ENCODE measurements at regions not wholly inside any gene's neighbourhood (a gene's known extent, or its start where the extent isn't known, plus 50 kb on each side); places are given as distances from the start of the nearest gene placed in this dataset.
"Not testable (repeated sequence)": the region's sequence is repeated elsewhere in the genome, so short reads cannot be mapped to it uniquely, and the experiment has no call there.

DNA sequence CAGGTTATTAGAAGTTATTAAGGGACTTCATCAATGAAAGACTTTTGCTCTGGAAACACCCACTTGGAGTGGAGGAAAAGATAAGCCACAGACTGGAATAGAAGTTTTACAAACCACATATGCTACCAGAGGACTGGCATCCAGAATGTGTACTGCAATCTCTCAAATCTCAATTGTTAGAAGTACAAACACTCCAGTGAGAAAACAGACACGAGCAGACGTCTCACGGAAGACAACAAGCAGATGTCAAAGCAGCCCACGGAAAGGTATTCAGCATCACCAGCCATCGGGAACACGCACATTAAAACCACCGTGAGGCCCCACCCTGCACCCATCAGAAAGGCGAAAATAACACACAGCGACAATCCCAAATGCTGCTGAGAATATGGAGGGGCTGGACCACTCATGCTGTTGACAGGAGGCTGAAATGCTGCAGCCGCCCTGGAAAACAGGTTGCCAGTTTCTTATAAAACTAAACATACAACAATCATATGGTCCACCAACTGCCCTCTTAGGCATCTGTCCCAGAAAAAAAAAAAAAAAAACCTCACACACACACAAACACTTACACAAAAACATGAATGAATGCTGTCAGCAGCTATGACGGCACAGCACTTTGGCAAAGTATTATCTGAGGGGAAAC is 131.9 kb upstream of the SFSWAP start:
- DNase-seq (ENCODE audit: low spot score) = no peak

GRCh38 chr12:131583090-131583712 is 127.7 kb upstream of the SFSWAP start:
- no peak for DNase-seq (ENCODE audit: low spot score)

DNA sequence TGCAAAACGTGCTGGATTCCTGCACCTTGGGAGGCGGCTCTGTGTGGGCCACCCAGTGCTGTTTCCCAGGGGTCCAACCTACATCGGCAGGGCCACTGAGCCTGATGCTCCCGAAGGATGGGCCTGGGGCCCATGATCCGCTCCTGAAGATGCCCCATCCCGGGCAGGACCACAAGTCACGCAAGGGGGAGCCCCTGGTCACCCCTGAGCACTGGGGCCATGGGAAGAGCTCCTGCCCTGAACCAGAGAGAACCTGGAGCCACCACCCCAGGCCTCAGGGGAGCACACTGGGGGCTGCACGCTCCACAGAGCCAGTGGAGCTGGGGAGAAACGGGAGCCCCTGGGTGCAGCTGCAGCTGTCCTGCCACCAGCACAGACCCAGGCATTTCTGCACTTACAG is 124.6 kb upstream of the SFSWAP start:
- no peak for DNase-seq (ENCODE audit: low spot score)

DNA sequence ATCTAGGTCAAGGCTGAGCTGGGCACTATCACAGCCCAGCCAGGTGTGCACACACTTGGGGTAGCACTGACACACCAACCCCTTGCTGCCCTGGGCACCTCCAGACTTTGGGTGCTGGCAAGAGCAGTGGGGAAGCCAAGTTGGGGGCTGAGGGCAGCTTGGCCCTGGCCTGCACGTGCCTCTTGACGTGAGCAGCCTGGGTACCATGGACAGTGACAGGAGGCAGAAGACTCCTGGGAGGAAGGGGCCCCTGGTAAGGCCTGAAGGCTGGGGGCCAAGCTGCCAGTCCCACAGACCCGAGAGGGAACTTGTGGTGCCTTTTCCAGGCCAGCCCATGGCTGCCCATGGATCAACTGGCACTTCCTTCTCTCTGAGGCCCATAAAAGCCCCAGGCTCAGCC is 124.1 kb upstream of the SFSWAP start:
- no peak for DNase-seq (ENCODE audit: low spot score)

- no peak for DNase-seq (ENCODE audit: low spot score)
Observed at GRCh38 chr12:131587565-131587964, 123.3 kb upstream of the SFSWAP start.

DNA sequence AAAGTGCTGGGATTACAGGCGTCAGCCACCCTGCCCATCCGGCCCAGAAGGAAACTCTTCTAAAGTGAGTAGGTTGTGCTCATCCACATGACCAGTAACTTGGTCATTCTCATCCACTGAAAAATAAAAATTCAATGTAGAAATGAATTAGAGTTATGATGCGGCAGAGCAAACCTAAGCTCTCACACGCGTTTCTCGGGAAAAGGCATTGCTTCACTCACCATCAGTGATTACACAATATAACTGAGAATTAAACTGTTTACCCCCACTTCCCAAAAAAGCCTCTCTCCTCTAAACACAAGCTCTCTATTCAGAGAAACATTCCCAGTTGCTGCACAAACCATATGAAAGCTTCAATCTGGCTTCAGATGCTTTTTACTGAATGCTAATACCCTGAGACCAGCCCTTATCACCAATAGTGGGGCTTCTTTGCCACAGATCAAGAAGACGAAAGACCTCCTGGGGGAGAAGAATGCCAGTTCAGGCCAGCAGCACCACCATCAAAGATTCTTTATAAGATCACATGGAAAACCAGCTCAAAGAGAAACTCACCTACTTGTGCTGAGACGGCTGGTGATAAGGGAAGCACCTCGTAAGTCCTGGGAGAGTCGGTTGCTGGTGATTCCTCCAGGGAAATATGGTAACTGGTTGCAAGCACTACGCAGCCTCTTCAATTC is 121.5 kb upstream of the SFSWAP start:
- no peak for DNase-seq (ENCODE audit: low spot score)

DNA sequence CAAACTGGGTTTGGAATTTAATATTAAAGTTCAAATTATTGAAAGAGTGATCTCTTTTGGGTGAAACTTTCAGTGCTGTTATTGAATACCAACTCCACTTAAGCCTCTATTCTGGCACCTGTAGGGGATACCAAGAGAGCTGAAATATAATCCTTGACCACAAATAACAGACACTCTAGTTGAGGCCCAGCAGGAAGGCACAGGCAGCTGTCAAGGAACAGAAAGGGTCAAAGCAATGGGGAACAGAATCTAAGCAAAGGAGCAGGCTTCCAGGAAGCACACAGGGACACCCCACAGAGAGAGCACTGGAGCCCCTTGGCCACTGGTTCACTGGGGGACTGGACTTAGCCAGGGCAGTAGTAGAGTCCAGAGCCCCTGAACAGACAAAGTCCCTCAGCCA is 120.9 kb upstream of the SFSWAP start:
- DNase-seq (ENCODE audit: low spot score) = no peak

DNA sequence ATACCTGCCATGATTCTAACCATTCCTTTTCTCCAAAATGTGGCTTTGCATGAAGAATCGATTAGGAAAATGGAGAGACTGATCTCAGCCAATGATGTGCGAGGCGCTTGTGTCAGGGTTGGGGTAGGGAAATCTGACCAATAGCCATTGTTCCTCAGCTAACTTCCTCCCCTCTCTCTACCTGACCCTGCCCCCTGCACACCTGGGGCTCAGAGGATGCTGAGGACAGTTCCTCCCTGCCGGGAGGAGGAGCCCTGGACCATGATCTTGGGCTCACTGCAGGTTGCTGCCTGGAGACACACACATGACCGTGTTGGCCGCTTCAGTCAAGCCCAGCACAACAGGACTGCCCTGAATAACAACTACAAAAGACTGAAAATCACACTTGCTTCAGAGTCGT is 119.8 kb upstream of the SFSWAP start:
- no peak for DNase-seq (ENCODE audit: low spot score)

GRCh38 chr12:131591714-131592709 is 118.9 kb upstream of the SFSWAP start:
- DNase-seq (ENCODE audit: low spot score) = no peak

DNA sequence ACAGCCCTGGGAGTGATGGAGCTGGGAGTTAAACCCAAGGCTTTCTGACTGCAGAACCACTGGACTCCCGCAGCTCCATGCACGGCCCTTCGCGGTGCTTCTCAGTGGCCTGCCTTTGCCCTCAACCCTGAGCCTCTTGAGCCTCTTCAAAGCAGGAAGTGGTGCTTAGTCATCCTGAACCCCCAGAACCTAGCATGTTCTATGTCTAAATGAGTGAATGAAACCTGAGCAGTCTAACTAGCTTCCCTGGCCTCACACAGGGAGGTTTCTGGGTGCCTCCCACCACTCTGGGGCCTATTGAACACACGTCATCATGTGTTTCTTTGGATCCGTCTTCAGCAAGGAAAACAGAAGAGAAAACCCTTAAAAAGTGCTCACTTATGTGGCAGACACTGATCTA is 117.9 kb upstream of the SFSWAP start:
- DNase-seq (ENCODE audit: low spot score) = no peak

GRCh38 chr12:131593406-131593805 is 117.5 kb upstream of the SFSWAP start:
- no peak for DNase-seq (ENCODE audit: low spot score)

- no peak for DNase-seq (ENCODE audit: low spot score)
Observed at GRCh38 chr12:131596115-131596514, 114.8 kb upstream of the SFSWAP start.

DNA sequence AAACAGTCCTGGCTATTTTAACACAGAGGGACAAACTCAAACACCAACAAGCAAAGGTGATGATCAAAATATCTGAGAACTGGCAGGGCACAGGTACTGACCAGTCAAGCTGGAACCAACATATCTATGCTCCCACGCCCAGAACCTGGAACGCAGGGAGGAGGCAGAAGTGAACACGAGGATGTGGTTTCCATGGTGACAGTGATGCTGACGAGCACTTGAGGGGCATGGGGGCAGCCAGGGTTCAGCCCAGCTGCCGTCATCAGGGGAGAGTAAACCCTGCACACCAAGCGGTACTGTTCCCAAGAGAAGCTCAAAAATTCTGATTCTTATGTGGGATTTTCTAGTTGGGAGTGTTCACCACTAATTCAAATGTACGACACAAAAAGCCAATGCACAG is 113.6 kb upstream of the SFSWAP start:
- no peak for DNase-seq (ENCODE audit: low spot score)

DNA sequence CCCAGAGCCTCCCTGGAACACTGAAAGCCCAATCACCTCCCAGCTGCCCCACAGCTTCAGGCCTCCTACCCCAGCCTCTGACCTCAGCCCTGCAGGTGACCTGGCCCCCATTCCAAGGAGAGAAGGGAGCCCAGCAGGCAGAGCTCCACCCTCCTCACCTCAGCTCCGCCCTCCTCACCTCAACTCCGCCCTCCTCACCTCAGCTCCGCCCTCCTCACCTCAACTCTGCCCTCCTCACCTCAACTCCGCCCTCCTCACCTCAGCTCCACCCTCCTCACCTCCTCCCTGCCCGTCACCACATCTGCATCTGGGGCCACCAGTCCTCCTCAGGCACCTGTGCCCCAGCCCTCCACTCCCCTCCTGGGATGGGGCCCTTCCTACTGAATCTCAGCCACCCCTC is 112.2 kb upstream of the SFSWAP start:
- DNase-seq (ENCODE audit: low spot score) = no peak

DNA sequence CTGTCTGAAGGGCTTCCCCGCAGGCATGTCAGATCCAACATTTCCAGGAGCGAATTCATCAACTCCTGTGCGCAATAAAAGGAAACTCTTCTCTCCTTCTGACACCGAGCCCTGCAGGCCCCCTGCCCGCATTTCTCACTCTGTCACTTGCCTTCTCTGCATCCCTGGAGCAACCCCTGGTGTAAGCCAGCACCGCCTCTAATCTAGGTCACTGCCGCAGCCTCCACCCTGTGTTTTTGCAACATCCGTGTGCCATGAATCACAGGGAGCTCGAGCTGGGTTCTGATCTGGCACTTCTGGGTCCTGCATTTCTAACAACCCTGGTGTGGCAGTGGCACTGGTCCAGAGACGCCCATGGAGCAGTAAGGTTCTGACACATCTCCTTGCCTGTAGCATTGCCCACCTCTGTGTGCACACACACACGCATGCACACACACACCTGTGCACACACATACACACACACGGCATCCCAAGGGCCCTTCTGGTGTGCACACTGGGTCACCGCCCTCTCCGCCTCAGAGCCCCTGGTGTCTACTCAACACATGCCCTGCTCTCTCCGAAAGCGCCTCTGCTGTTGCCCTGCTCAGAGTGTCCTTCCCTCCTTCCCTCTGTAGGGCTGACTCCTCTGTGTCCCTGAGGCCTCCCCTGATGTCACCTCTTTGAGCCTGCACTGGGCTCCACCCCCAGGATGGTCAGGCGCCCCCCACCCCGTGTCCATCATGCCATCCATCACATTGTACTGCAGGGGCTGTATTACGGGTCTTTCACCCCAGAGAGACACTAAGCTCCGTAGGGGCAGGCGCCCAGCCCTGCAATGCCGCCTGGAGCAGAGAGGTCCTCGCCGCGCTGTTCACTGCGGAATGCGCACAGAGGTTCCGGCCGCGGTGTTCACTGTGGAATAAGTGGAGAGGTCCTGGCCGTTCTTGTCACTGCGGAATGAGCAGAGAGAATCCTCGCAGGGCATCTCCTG is 111.4 kb upstream of the SFSWAP start:
- DNase-seq (ENCODE audit: low spot score) = no peak

DNA sequence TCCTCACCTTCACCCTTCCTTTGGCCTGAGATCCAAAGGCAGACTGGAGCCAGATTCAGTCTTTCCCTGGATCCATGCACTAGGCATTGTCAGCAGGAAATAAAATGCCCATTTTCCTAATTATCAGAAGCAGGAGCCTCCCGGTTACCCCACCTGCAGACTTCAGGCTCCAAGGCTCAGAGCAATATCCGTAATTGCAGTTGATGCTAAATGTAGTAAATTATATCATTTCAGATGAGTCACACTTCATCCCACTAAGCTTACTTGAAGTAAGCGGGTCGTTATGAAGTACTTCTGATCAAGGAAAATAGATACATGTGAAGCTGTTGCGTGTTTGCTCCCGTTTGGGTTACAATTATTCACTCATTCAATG is 110.7 kb upstream of the SFSWAP start:
- DNase-seq (ENCODE audit: low spot score) = no peak

- DNase-seq (ENCODE audit: low spot score) = not testable (repeated sequence)
Observed at GRCh38 chr12:131601499-131601898, 109.4 kb upstream of the SFSWAP start.

DNA sequence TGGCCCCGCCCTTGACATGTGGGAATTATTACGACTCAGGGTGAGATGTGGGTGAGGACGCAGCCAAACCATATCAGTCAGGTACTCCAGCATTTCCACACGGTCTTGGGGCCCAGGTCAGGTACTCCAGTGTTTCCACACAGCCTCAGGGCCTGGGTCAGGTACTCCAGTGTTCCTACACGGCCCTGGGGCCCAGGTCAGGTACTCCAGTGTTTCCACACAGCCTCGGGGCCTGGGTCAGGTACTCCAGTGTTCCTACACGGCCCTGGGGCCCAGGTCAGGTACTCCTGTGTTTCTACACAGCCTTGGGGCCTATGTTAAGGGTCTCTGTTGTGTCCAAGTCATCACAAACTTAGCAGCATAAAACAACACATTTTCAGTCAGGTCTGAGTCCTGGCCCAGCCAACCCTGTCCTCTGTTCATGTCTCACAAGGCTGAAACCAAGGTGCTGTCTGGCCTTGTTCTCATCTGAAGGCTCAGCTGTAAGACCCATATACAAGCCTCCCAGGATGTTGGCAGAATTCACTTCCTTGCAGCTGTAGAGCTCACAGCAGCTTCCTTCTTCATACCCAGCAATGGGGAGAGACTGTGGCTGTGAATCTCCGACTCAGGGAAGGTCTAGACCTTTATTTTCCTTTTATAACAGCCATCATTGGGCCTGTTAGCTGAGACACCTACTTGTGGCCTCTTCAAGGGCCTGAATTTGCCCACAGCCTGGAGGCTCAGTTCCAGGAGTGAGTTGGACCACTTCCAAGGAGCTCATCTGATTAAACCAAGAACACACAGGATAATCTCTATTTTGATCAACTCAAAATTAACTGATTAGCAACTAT is 107.6 kb upstream of the SFSWAP start:
- no peak for DNase-seq (ENCODE audit: low spot score)

DNA sequence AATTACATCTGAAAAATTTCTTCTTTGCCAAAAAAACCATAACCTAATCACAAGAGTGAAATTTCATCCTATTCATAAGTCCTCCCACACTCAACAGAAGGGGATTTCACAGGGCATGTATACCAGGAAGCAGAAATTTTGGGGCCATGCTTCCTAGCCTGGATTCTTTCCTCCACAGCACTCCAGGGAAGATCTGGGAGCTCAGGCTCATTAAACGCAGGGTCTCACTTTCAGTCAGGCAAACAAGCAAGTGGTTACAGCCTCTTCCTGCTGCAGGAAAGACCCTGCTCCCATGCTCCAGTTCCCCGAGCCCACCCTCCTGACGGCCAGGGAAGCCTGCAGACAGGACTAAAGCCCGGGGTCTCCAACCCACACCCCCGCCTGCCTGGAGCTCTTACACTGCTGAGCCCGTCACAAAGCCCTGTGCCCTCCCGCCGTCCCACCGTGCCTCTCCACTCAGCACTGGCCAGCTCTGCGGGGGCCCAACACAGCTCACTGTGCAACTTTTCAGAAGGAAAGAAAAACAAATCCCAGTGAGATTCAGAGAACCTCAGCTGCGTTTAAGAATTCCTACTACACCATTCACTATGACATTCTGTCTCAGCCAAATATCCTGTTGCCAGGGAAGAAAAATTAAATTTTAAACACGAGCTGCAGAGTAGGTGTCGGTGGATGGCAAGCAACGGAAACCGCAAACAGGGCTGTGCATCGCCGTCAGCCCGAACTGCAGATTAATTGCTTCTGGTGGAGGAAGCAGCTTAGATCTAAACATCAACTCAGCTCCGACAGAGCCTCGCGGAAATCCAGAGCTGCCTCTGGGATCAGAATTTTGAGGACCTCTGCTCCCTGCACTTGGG is 106.7 kb upstream of the SFSWAP start:
- DNase-seq (ENCODE audit: low spot score) = peak; percentile 22

Measured in kidney tubule cell (primary cell).